Hepatocyte (in vitro differentiated cells): ENCODE measurements at regions not wholly inside any gene's neighbourhood (a gene's known extent, or its start where the extent isn't known, plus 50 kb on each side); places are given as distances from the start of the nearest gene placed in this dataset.

Experiments
- DNase-seq: peaks from one replicate; pipeline ENCODE4 v3.0.0-alpha.2; 2016; ENCODE audit warnings: low spot score
- H2AFZ ChIP-seq: fragments of 200-600 bp; sonication (generic); 2 replicates; pipeline ENCODE4 v1.6.0; 2016; ENCODE audit warnings: antibody characterized with exemption, mild to moderate bottlenecking
- H3K27ac ChIP-seq: fragments of 200-600 bp; sonication (generic); 2 replicates; pipeline ENCODE4 v1.5.1; 2016; ENCODE audit warnings: mild to moderate bottlenecking
- H3K27me3 ChIP-seq: fragments of 200-600 bp; sonication (generic); 2 replicates; pipeline ENCODE4 v1.6.1; 2016
- H3K36me3 ChIP-seq: fragments of 200-600 bp; sonication (generic); replicated peaks from 2 replicates; pipeline ENCODE4 v1.5.1; 2016; ENCODE audit warnings: low read depth; ENCODE audit not compliant: insufficient read depth
- H3K4me1 ChIP-seq: fragments of 200-600 bp; sonication (generic); 2 replicates; pipeline ENCODE4 v1.5.1; 2016; ENCODE audit warnings: mild to moderate bottlenecking, moderate library complexity; ENCODE audit not compliant: insufficient read depth
- H3K4me2 ChIP-seq: fragments of 200-600 bp; sonication (generic); 2 replicates; pipeline ENCODE4 v1.6.0; 2016
- H3K4me3 ChIP-seq: fragments of 200-600 bp; sonication (generic); 2 replicates; pipeline ENCODE4 v1.5.1; 2016; ENCODE audit warnings: mild to moderate bottlenecking
- H3K79me2 ChIP-seq: fragments of 200-600 bp; sonication (generic); 2 replicates; pipeline ENCODE4 v1.6.0; 2017; ENCODE audit warnings: mild to moderate bottlenecking
- H3K9me2 ChIP-seq: fragments of 200-600 bp; sonication (generic); replicated peaks from 2 replicates; pipeline ENCODE4 v1.6.0; 2017; ENCODE audit warnings: mild to moderate bottlenecking; ENCODE audit not compliant: insufficient read depth
- H3K9me3 ChIP-seq: fragments of 200-600 bp; sonication (generic); 2 replicates; pipeline ENCODE4 v1.5.1; 2016; ENCODE audit warnings: low read depth, mild to moderate bottlenecking
- H4K20me1 ChIP-seq: fragments of 200-600 bp; sonication (generic); 2 replicates; pipeline ENCODE4 v1.6.0; 2016; ENCODE audit warnings: mild to moderate bottlenecking; ENCODE audit not compliant: insufficient read depth, poor library complexity, severe bottlenecking
- EZH2 ChIP-seq: fragments of 200-600 bp; sonication (generic); IDR thresholded peaks from 2 replicates; pipeline ENCODE4 v1.6.1; 2016; ENCODE audit warnings: antibody characterized with exemption, mild to moderate bottlenecking, borderline replicate concordance
- EZH2phosphoT487 ChIP-seq: fragments of 200-600 bp; sonication (generic); IDR thresholded peaks from one replicate; pipeline ENCODE4 v1.6.1; 2018; ENCODE audit warnings: antibody characterized with exemption, mild to moderate bottlenecking, low read depth, moderate library complexity; ENCODE audit not compliant: unreplicated experiment, severe bottlenecking
- WGBS: methylation state at CpG from one replicate; pipeline ENCODE4 v1.1.6; 2016; ENCODE audit warnings: low lambda C conversion rate; ENCODE audit errors: missing lambda C conversion rate; 5-methylcytosine and 5-hydroxymethylcytosine counted together
- TF ChIP-seq, protein P1 (sequence below): fragments of 200-600 bp; sonication (generic); IDR thresholded peaks from 2 replicates; pipeline ENCODE4 v1.5.1; 2016; ENCODE audit warnings: antibody characterized with exemption, mild to moderate bottlenecking; ENCODE audit not compliant: poor library complexity

DNA sequence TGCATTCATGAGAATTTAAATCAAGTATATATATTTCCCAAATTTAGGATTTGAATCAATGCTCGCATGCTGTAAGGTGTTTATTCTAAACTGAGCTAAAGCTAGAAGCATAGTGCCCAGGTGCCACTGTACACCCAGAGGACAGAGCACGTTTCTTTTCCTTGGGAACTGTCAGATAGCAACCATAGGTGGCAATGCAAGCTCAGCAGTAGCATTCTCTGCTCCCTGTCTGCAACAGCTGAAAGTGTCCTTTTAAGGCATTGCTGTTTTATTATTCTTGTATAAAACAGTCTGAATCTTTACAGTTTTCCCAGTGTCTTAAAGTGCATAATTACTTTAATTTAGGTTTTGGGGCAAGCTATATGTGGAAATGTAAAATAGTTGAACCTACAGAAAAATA lies 443.4 kb upstream of the MMS22L start:
- TF ChIP-seq EZH2 = no peak
- TF ChIP-seq, protein P1, sequence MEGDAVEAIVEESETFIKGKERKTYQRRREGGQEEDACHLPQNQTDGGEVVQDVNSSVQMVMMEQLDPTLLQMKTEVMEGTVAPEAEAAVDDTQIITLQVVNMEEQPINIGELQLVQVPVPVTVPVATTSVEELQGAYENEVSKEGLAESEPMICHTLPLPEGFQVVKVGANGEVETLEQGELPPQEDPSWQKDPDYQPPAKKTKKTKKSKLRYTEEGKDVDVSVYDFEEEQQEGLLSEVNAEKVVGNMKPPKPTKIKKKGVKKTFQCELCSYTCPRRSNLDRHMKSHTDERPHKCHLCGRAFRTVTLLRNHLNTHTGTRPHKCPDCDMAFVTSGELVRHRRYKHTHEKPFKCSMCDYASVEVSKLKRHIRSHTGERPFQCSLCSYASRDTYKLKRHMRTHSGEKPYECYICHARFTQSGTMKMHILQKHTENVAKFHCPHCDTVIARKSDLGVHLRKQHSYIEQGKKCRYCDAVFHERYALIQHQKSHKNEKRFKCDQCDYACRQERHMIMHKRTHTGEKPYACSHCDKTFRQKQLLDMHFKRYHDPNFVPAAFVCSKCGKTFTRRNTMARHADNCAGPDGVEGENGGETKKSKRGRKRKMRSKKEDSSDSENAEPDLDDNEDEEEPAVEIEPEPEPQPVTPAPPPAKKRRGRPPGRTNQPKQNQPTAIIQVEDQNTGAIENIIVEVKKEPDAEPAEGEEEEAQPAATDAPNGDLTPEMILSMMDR = peak; percentile 23

DNA sequence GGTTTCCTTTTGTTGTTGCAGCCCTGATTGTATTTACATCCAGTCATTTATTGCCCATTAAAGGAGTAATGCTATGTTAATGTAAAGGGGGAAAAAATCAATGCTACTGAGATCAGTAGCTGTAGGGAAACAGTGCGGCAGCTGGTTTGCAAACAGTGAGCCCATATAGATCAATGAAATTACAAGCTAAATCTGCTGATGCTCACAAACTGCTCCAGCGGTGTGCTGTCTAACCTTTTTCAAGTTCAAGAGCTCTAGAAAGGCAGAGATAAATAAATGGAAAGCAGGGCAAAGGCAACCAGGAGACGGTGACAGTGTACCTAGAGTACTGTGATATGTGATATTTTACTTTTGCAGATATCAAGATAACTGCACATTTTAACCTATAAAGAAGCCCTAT lies 449.0 kb upstream of the MMS22L start:
- Histone ChIP-seq H3K4me1 (no peaks in the 10 kb centered on the region), H4K20me1 (no peaks in the 10 kb centered on the region), H3K4me3 (no peak overlapping the region), H2AFZ (no peak overlapping the region), H3K79me2 (no peaks in the 10 kb centered on the region), H3K9me2 (no peaks in the 10 kb centered on the region), H3K9me3 (no peaks in the 10 kb centered on the region), H3K27ac (no peak overlapping the region), H3K4me2 (no peak overlapping the region), H3K27me3 (no peaks in the 10 kb centered on the region), H3K36me3 (no peaks in the 10 kb centered on the region)
- 62% methylated on average over 3 of the region's 3 CpGs for WGBS
- DNase-seq = no peak
- no peak for TF ChIP-seq EZH2phosphoT487
- TF ChIP-seq, protein P1 = no peak
- TF ChIP-seq EZH2 = no peak

More for the DNA sequence above, 443.4 kb upstream of the MMS22L start:
- H4K20me1 ChIP-seq = no peaks in the 10 kb centered on the region
- H3K9me3 ChIP-seq = no peaks in the 10 kb centered on the region
- no peaks in the 10 kb centered on the region for H3K9me2 ChIP-seq
- H3K27me3 ChIP-seq = no peaks in the 10 kb centered on the region
- H3K79me2 ChIP-seq = no peaks in the 10 kb centered on the region
- H3K27ac ChIP-seq = no peak overlapping the region
- no peaks in the 10 kb centered on the region for H3K4me1 ChIP-seq
- peak; percentile 7 for DNase-seq
- H3K36me3 ChIP-seq = no peaks in the 10 kb centered on the region
- WGBS = 61% methylated on average over 2 of the region's 2 CpGs
- H3K4me3 ChIP-seq = no peak overlapping the region
- no peak overlapping the region for H2AFZ ChIP-seq
- no peak overlapping the region for H3K4me2 ChIP-seq

DNA sequence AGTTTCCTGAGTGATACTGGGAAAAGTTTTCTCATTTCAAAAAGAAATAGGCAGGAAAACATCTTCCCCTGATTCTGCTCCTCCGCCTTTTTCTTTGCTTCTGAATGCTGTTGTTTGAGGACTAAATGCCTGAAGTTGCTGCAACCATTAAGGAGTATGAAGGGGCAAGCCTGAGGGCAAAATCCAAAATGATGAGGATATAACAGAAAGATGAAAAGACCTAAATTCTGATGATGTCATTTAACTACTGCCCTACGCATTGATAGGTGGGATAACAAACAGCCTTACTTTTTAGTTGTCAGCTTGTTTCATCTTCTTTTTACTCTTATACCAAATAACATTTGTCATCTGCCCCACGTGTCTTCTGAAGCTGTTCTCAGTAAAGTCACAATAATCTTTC lies 474.6 kb upstream of the MMS22L start:
- no peaks in the 10 kb centered on the region for H3K27me3 ChIP-seq
- H3K36me3 ChIP-seq = no peaks in the 10 kb centered on the region
- no peaks in the 10 kb centered on the region for H3K9me3 ChIP-seq
- H3K9me2 ChIP-seq = no peaks in the 10 kb centered on the region
- no peaks in the 10 kb centered on the region for H4K20me1 ChIP-seq
- H3K4me3 ChIP-seq = no peak overlapping the region
- H3K79me2 ChIP-seq = no peaks in the 10 kb centered on the region
- WGBS = 63% methylated on average over 3 of the region's 3 CpGs
- no peak for TF ChIP-seq EZH2phosphoT487
- no peak for TF ChIP-seq EZH2
- TF ChIP-seq, protein P1 = no peak
- H3K4me2 ChIP-seq = no peak overlapping the region
- no peak overlapping the region for H3K27ac ChIP-seq
- no peak overlapping the region for H2AFZ ChIP-seq
- H3K4me1 ChIP-seq = no peaks in the 10 kb centered on the region
- DNase-seq = no peak

DNA sequence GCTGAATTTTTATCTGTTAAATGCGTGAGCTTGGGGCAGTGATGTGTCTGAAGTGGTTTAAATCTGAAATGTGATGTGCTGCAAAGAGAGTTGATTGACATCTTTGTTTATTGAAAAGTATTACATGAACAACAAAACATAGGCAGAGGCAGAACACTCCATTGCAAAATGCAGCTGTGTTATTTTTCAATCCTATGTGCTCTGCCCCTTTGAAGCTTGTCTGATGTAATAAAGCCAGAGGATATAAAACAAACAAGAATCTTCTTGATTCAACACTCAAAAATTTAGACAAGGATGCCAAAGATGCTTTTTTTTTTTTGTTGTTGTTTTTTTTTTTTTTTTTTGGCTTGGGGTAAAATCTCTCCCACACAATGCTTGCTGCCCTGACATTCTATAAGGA lies 482.4 kb upstream of the MMS22L start:
- Histone ChIP-seq H4K20me1 (no peaks in the 10 kb centered on the region), H3K9me3 (no peaks in the 10 kb centered on the region), H3K79me2 (no peaks in the 10 kb centered on the region), H3K36me3 (no peaks in the 10 kb centered on the region), H3K9me2 (no peaks in the 10 kb centered on the region), H3K27me3 (no peaks in the 10 kb centered on the region), H3K27ac (no peak overlapping the region), H3K4me2 (no peak overlapping the region), H2AFZ (no peak overlapping the region), H3K4me3 (no peak overlapping the region), H3K4me1 (no peaks in the 10 kb centered on the region)
- TF ChIP-seq, protein P1 = no peak
- TF ChIP-seq EZH2phosphoT487 = no peak
- TF ChIP-seq EZH2 = no peak
- no peak for DNase-seq
- WGBS = 73% methylated on average over 1 of the region's 1 CpG
